GM21390 (cell line): ENCODE measurements at regions not wholly inside any gene's neighbourhood (a gene's known extent, or its start where the extent isn't known, plus 50 kb on each side); places are given as distances from the start of the nearest gene placed in this dataset.

ENCODE experiments used
- ATAC-seq: cut with Tn5 transposase; IDR thresholded peaks from one replicate; pipeline ENCODE4 v1.9.1; 2021; ENCODE audit not compliant: unreplicated experiment

GRCh38 chr18:67919316-67919715 is 402.8 kb upstream of the DSEL start:
- ATAC-seq = no peak

- ATAC-seq = no peak
These were observed 399.6 kb upstream of the DSEL start for GRCh38 chr18:67916097-67916496.

- no peak for ATAC-seq
These were observed 396.5 kb upstream of the DSEL start for GRCh38 chr18:67913040-67913439.

GRCh38 chr18:67901573-67901972 is 385.1 kb upstream of the DSEL start:
- ATAC-seq = no peak

- no peak for ATAC-seq
These were observed 379.9 kb upstream of the DSEL start for GRCh38 chr18:67896451-67896850.

GRCh38 chr18:67893916-67894315 is 377.4 kb upstream of the DSEL start:
- ATAC-seq = no peak

GRCh38 chr18:67876871-67877270 is 360.4 kb upstream of the DSEL start:
- ATAC-seq = no peak

- no peak for ATAC-seq
These were observed 359.4 kb upstream of the DSEL start for GRCh38 chr18:67875944-67876343.

- no peak for ATAC-seq
These were observed 358.5 kb upstream of the DSEL start for GRCh38 chr18:67875060-67875459.

GRCh38 chr18:67865400-67865799 is 348.9 kb upstream of the DSEL start:
- no peak for ATAC-seq

- ATAC-seq = no peak
These were observed 348.3 kb upstream of the DSEL start for GRCh38 chr18:67864677-67865340.

GRCh38 chr18:67862069-67862468 is 345.5 kb upstream of the DSEL start:
- no peak for ATAC-seq

- no peak for ATAC-seq
These were observed 337.8 kb upstream of the DSEL start for GRCh38 chr18:67854340-67854739.

- ATAC-seq = no peak
These were observed 330.0 kb upstream of the DSEL start for GRCh38 chr18:67846422-67847098.

GRCh38 chr18:67845035-67845434 is 328.5 kb upstream of the DSEL start:
- ATAC-seq = no peak

GRCh38 chr18:67840379-67840778 is 323.9 kb upstream of the DSEL start:
- no peak for ATAC-seq

GRCh38 chr18:67818432-67818831 is 301.9 kb upstream of the DSEL start:
- ATAC-seq = no peak

GRCh38 chr18:67815280-67815679 is 298.8 kb upstream of the DSEL start:
- ATAC-seq = no peak

- no peak for ATAC-seq
These were observed 297.0 kb upstream of the DSEL start for GRCh38 chr18:67813380-67814028.

GRCh38 chr18:67805261-67805660 is 288.7 kb upstream of the DSEL start:
- ATAC-seq = no peak

GRCh38 chr18:67794521-67794920 is 278.0 kb upstream of the DSEL start:
- ATAC-seq = no peak

GRCh38 chr18:67790527-67790926 is 274.0 kb upstream of the DSEL start:
- ATAC-seq = no peak
